Thoracic aorta (tissue), 2 donors: ENCODE measurements at regions not wholly inside any gene's neighbourhood (a gene's known extent, or its start where the extent isn't known, plus 50 kb on each side); places are given as distances from the start of the nearest gene placed in this dataset.
"Not testable (repeated sequence)": the region's sequence is repeated elsewhere in the genome, so short reads cannot be mapped to it uniquely, and the experiment has no call there.

Source experiments
- ATAC-seq: fragments of 150-250 bp; one replicate; pipeline ENCODE4 v1.8.0; 2017; ENCODE audit warnings: low read depth; ENCODE audit not compliant: insufficient number of reproducible peaks, low FRiP score
- DNase-seq: peaks from one replicate; pipeline ENCODE4 v3.0.0-alpha.2; 2020; ENCODE audit warnings: low spot score
- H3K27ac ChIP-seq, 2 donors: fragments of 200-600 bp; sonication (generic); 1 replicate in 1 of 2; 2 replicates in 1 of 2; pipeline ENCODE4 v1.5.1; 2016; ENCODE audit warnings: mild to moderate bottlenecking in 2 of 2, moderate library complexity in 2 of 2
- H3K27me3 ChIP-seq: fragments of 200-600 bp; sonication (generic); replicated peaks from 2 replicates; pipeline ENCODE4 v1.6.0; 2016; ENCODE audit warnings: mild to moderate bottlenecking; ENCODE audit not compliant: insufficient read depth
- H3K36me3 ChIP-seq: fragments of 200-600 bp; sonication (generic); one replicate; pipeline ENCODE4 v1.5.1; 2016
- H3K4me1 ChIP-seq, 2 donors: fragments of 200-600 bp; sonication (generic); 1 replicate in 1 of 2; 2 replicates in 1 of 2; pipeline versions ENCODE4 v1.5.1 to v1.6.0; 2016; ENCODE audit warnings: low read depth in 2 of 2, mild to moderate bottlenecking in 1 of 2; ENCODE audit not compliant: control insufficient read depth in 1 of 2
- H3K4me3 ChIP-seq: fragments of 200-600 bp; sonication (generic); 2 replicates; pipeline ENCODE4 v1.5.1; 2016; ENCODE audit warnings: mild to moderate bottlenecking
- H3K9me3 ChIP-seq: fragments of 200-600 bp; sonication (generic); 2 replicates; pipeline ENCODE4 v1.5.1; 2016
- CTCF ChIP-seq: fragments of 200-600 bp; sonication (generic); IDR thresholded peaks from one replicate; pipeline ENCODE4 v1.5.1; 2019; ENCODE audit warnings: antibody characterized with exemption

GRCh38 chr17:5895276-5895675, 174.9 kb upstream of the WSCD1 start:
- Histone ChIP-seq H3K27ac (no peak overlapping the region), H3K4me3 (no peak overlapping the region), H3K9me3 (no peaks in the 10 kb centered on the region), H3K36me3 (no peaks in the 10 kb centered on the region), H3K27me3 (no peaks in the 10 kb centered on the region), H3K4me1 (no peaks in the 10 kb centered on the region)
- TF ChIP-seq CTCF = no peak
- no peak for DNase-seq
- ATAC-seq = no peak

GRCh38 chr17:5896215-5896614, 174.0 kb upstream of the WSCD1 start:
- Histone ChIP-seq H3K27me3 (no peaks in the 10 kb centered on the region), H3K36me3 (no peaks in the 10 kb centered on the region), H3K27ac (no peak overlapping the region), H3K4me3 (no peak overlapping the region), H3K4me1 (no peaks in the 10 kb centered on the region), H3K9me3 (no peaks in the 10 kb centered on the region)
- DNase-seq = no peak
- no peak for TF ChIP-seq CTCF
- ATAC-seq = no peak

GRCh38 chr17:5897275-5897911, 172.8 kb upstream of the WSCD1 start:
- no peak for ATAC-seq
- H3K27me3 ChIP-seq = no peaks in the 10 kb centered on the region
- H3K9me3 ChIP-seq = no peaks in the 10 kb centered on the region
- no peaks in the 10 kb centered on the region for H3K4me1 ChIP-seq
- H3K27ac ChIP-seq = no peak overlapping the region
- DNase-seq = no peak
- H3K4me3 ChIP-seq = no peak overlapping the region
- no peak for TF ChIP-seq CTCF
- no peaks in the 10 kb centered on the region for H3K36me3 ChIP-seq

GRCh38 chr17:5897981-5898380, 172.2 kb upstream of the WSCD1 start:
- not testable (repeated sequence) for H3K27me3 ChIP-seq, H3K4me3 ChIP-seq, DNase-seq, H3K36me3 ChIP-seq, ATAC-seq, H3K4me1 ChIP-seq, H3K9me3 ChIP-seq, H3K27ac ChIP-seq

GRCh38 chr17:5898406-5898805, 171.8 kb upstream of the WSCD1 start:
- no peak for TF ChIP-seq CTCF
- H3K4me3 ChIP-seq = no peak overlapping the region
- no peaks in the 10 kb centered on the region for H3K4me1 ChIP-seq
- H3K27ac ChIP-seq = no peak overlapping the region
- H3K27me3 ChIP-seq = no peaks in the 10 kb centered on the region
- no peak for ATAC-seq
- no peak for DNase-seq
- no peaks in the 10 kb centered on the region for H3K36me3 ChIP-seq
- peaks cover 3% of the 10 kb centered on the region for H3K9me3 ChIP-seq
